GM12878 (cell line): ENCODE measurements at regions not wholly inside any gene's neighbourhood (a gene's known extent, or its start where the extent isn't known, plus 50 kb on each side); places are given as distances from the start of the nearest gene placed in this dataset.

Experiments
- ATAC-seq: fragments of 200-7000 bp; cut with Tn5 transposase; 3 replicates; pipeline ENCODE4 v1.9.1; 2020; ENCODE audit warnings: mild to moderate bottlenecking, moderate library complexity
- BruUV-seq: library from RNA; stranded (reverse); fragments of 400-500 nt; replicated peaks from 2 replicates; lab custom pipeline; 2021; lab: Mats Ljungman, UMichigan
- CTCF ChIA-PET: fragments of 300-600 bp; sonication (Branson Sonifier 250); formaldehyde crosslinking; extraction: SDS; loops from one replicate; lab custom pipeline; 2021; ENCODE audit warnings: inconsistent platforms; lab: Yijun Ruan, JAX
- POLR2A ChIA-PET: fragments of 350-600 bp; formaldehyde crosslinking; extraction: SDS; loops from one replicate; lab custom pipeline; 2021; ENCODE audit warnings: inconsistent platforms; lab: Charles Lee
- RAD21 ChIA-PET: fragments of 300-600 bp; sonication (Branson Sonifier 250); formaldehyde crosslinking; loops from one replicate; lab custom pipeline; 2023; ENCODE audit warnings: antibody characterized with exemption; ENCODE audit not compliant: unreplicated experiment; lab: Charles Lee
- SMC1A ChIA-PET: fragments of 300-600 bp; sonication (Branson Sonifier 250); formaldehyde crosslinking; loops from one replicate; lab custom pipeline; 2023; ENCODE audit not compliant: unreplicated experiment, uncharacterized antibody; lab: Charles Lee
- DNase-seq: peaks from one replicate; pipeline ENCODE4 v3.0.0-alpha.2; 2011; ENCODE audit warnings: low read depth, low spot score
- FAIRE-seq: peaks from 3 replicates; lab custom pipeline; 2011; peaks lifted over from hg19 to GRCh38; lab: Jason Lieb, UNC
- H2AFZ ChIP-seq: 2 replicates; pipeline ENCODE4 v1.6.0; 2011; ENCODE audit warnings: low read depth, low read length, control low read depth; ENCODE audit not compliant: control insufficient read depth
- H3K27ac ChIP-seq: 2 replicates; pipeline ENCODE4 v1.5.1; 2011; ENCODE audit warnings: control low read depth; ENCODE audit not compliant: control insufficient read depth, insufficient read depth
- H3K27me3 ChIP-seq, 2 experiments: replicated peaks in 1 of 2; 2 replicates each; pipeline versions ENCODE4 v1.6.0 to v1.6.1; 2011; ENCODE audit warnings: low read length in 1 of 2; ENCODE audit not compliant: control insufficient read depth in 2 of 2, insufficient read depth in 2 of 2
- H3K36me3 ChIP-seq, 2 experiments: 2 replicates each; pipeline ENCODE4 v1.5.1; 2011; ENCODE audit warnings: low read length in 1 of 2; ENCODE audit not compliant: control insufficient read depth in 2 of 2, insufficient read depth in 2 of 2
- H3K4me1 ChIP-seq: 2 replicates; pipeline ENCODE4 v1.6.1; 2011; ENCODE audit warnings: mild to moderate bottlenecking, low read length, moderate library complexity, mixed read lengths; ENCODE audit not compliant: control insufficient read depth, insufficient read depth
- H3K4me2 ChIP-seq: 2 replicates; pipeline ENCODE4 v1.6.0; 2011; ENCODE audit warnings: control low read depth; ENCODE audit not compliant: control insufficient read depth, insufficient read depth
- H3K4me3 ChIP-seq: fragments of 200-600 bp; sonication (generic); 2 replicates; pipeline ENCODE4 v1.5.1; 2016
- H3K79me2 ChIP-seq: 2 replicates; pipeline ENCODE4 v1.6.0; 2011; ENCODE audit warnings: low read length; ENCODE audit not compliant: control insufficient read depth, insufficient read depth
- H3K9ac ChIP-seq: 2 replicates; pipeline ENCODE4 v1.8.0; 2011; ENCODE audit warnings: low read length, control low read depth, mixed read lengths; ENCODE audit not compliant: control insufficient read depth, insufficient read depth
- H3K9me3 ChIP-seq: replicated peaks from 3 replicates; pipeline ENCODE4 v1.5.1; 2011; ENCODE audit warnings: mild to moderate bottlenecking, low read length; ENCODE audit not compliant: control insufficient read depth, insufficient read depth
- H4K20me1 ChIP-seq: 2 replicates; pipeline ENCODE4 v1.6.0; 2011; ENCODE audit not compliant: control insufficient read depth, insufficient read depth
- ATF3 ChIP-seq: IDR thresholded peaks from 2 replicates; pipeline ENCODE4 v1.6.1; 2011; ENCODE audit warnings: low read depth, mild to moderate bottlenecking, low read length, moderate library complexity, borderline replicate concordance; ENCODE audit errors: extremely low read depth
- BCLAF1 ChIP-seq: fragments of 450-650 bp; IDR thresholded peaks from 2 replicates; pipeline ENCODE4 v1.6.1; 2017; ENCODE audit warnings: antibody characterized with exemption, mild to moderate bottlenecking, moderate library complexity
- CREM ChIP-seq: IDR thresholded peaks from 2 replicates; pipeline ENCODE4 v1.6.1; 2014; ENCODE audit warnings: antibody characterized with exemption, low read depth
- EZH2 ChIP-seq: IDR thresholded peaks from 2 replicates; pipeline ENCODE4 v1.6.1; 2012; ENCODE audit warnings: low read depth, mild to moderate bottlenecking, control low read depth, inconsistent platforms, low read length, borderline replicate concordance; ENCODE audit not compliant: control insufficient read depth
- MYB ChIP-seq: fragments of 150-350 bp; IDR thresholded peaks from 2 replicates; pipeline ENCODE4 v1.6.1; 2014; ENCODE audit warnings: mild to moderate bottlenecking, low read depth, low read length, borderline replicate concordance
- NFXL1 ChIP-seq: fragments of 450-650 bp; IDR thresholded peaks from 2 replicates; pipeline ENCODE4 v1.6.1; 2017; ENCODE audit warnings: antibody characterized with exemption, mild to moderate bottlenecking, borderline replicate concordance
- NR2C1 ChIP-seq: fragments of 450-650 bp; IDR thresholded peaks from 2 replicates; pipeline ENCODE4 v1.6.1; 2017; ENCODE audit warnings: antibody characterized with exemption, mild to moderate bottlenecking, moderate library complexity
- PBX3 ChIP-seq: IDR thresholded peaks from 2 replicates; pipeline ENCODE4 v1.6.1; 2011; ENCODE audit warnings: mild to moderate bottlenecking, low read depth, low read length, moderate library complexity; ENCODE audit not compliant: insufficient replicate concordance
- PKNOX1 ChIP-seq: fragments of 450-650 bp; IDR thresholded peaks from 2 replicates; pipeline ENCODE4 v1.6.1; 2016; ENCODE audit warnings: mild to moderate bottlenecking
- RFX5 ChIP-seq: IDR thresholded peaks from 2 replicates; pipeline ENCODE4 v1.6.1; 2011; ENCODE audit warnings: low read depth, low read length, improper control_type of control experiment
- SIN3A ChIP-seq: IDR thresholded peaks from 2 replicates; pipeline ENCODE4 v1.6.1; 2012; ENCODE audit warnings: low read depth, low read length, improper control_type of control experiment
- STAT1 ChIP-seq: fragments of 450-650 bp; conservative IDR thresholded peaks from 2 replicates; pipeline ENCODE4 v1.6.1; 2014; ENCODE audit warnings: antibody characterized with exemption, mild to moderate bottlenecking
- STAT3 ChIP-seq: IDR thresholded peaks from 2 replicates; pipeline ENCODE4 v1.6.1; 2011; ENCODE audit warnings: low read depth, low read length, improper control_type of control experiment
- USF1 ChIP-seq: IDR thresholded peaks from 2 replicates; pipeline ENCODE4 v1.6.1; 2011; ENCODE audit warnings: borderline replicate concordance, low read depth, mild to moderate bottlenecking, moderate library complexity, mixed read lengths, low read length; ENCODE audit not compliant: insufficient read depth; ENCODE audit errors: extremely low read length
- WGBS: methylation state at CpG from one replicate; pipeline ENCODE4 v1.1.6; 2016; ENCODE audit warnings: low lambda C conversion rate; ENCODE audit not compliant: insufficient replicate concordance, insufficient coverage; ENCODE audit errors: missing lambda C conversion rate; 5-methylcytosine and 5-hydroxymethylcytosine counted together
- in situ Hi-C: fragments of 300-500 bp; cut with MboI; formaldehyde crosslinking; loops from 9 replicates; pipeline ENCODE4 v1.14.3; 2018; ENCODE audit warnings: mixed read lengths
- intact Hi-C: fragments of 100-400 bp; cut with micrococcal nuclease; formaldehyde crosslinking; loops from one replicate; pipeline ENCODE4 v1.14.2; 2022; ENCODE audit not compliant: unreplicated experiment

- POLR2A ChIA-PET: no interaction called here
- in situ Hi-C loops (no loop called here), intact Hi-C loops (no loop called here)
- 4% methylated on average over 2 of the region's 2 CpGs for WGBS
- H3K27ac ChIP-seq: no peak overlapping the region
- CTCF ChIA-PET: interaction anchor here (1.0 to 1.6 kb wide), 2 partner anchors 12 kb away, joined by 3 read pairs; no protein-coding TSS in a partner anchor
- BruUV-seq: no TSS peak
- H2AFZ ChIP-seq: no peak overlapping the region
- H3K9me3 ChIP-seq: no peaks in the 10 kb centered on the region
- no peak overlapping the region for H3K9ac ChIP-seq
- no peaks in the 10 kb centered on the region for H3K27me3 ChIP-seq
- ATAC-seq (no peak), DNase-seq (no peak), FAIRE-seq (no peak)
- H3K36me3 ChIP-seq: no peaks in the 10 kb centered on the region
- no peaks in the 10 kb centered on the region for H3K4me1 ChIP-seq
- RAD21 ChIA-PET: no interaction called here
- no peaks in the 10 kb centered on the region for H4K20me1 ChIP-seq
- TF ChIP-seq BCLAF1 (no peak), STAT1 (no peak), RFX5 (no peak), STAT3 (no peak), ATF3 (no peak), NR2C1 (no peak), USF1 (no peak), NFXL1 (no peak), PKNOX1 (no peak), SIN3A (no peak), EZH2 (no peak), PBX3 (no peak), CREM (no peak), MYB (no peak)
- SMC1A ChIA-PET: interaction anchor here (0.6 to 1.6 kb wide), 3 partner anchors 16 to 603 kb away, joined by 3 read pairs; no protein-coding TSS in a partner anchor
- no peaks in the 10 kb centered on the region for H3K79me2 ChIP-seq
- H3K4me2 ChIP-seq: no peak overlapping the region
- no peak overlapping the region for H3K4me3 ChIP-seq
Observed at GRCh38 chr14:82387699-82388098, 854.0 kb upstream of the SEL1L start.
